Breast epithelium (tissue), 3 donors: ENCODE measurements at regions not wholly inside any gene's neighbourhood (a gene's known extent, or its start where the extent isn't known, plus 50 kb on each side); places are given as distances from the start of the nearest gene placed in this dataset.

Experiments used
- CTCF ChIP-seq, 3 donors: fragments of 450-650 bp; IDR thresholded peaks; one replicate each; pipeline ENCODE4 v1.5.1; 2016 to 2017; ENCODE audit warnings: antibody characterized with exemption in 3 of 3, mild to moderate bottlenecking in 3 of 3, moderate library complexity in 3 of 3
- POLR2A ChIP-seq: fragments of 450-650 bp; IDR thresholded peaks from one replicate; pipeline ENCODE4 v1.6.1; 2016; ENCODE audit warnings: antibody characterized with exemption, mild to moderate bottlenecking, moderate library complexity

DNA sequence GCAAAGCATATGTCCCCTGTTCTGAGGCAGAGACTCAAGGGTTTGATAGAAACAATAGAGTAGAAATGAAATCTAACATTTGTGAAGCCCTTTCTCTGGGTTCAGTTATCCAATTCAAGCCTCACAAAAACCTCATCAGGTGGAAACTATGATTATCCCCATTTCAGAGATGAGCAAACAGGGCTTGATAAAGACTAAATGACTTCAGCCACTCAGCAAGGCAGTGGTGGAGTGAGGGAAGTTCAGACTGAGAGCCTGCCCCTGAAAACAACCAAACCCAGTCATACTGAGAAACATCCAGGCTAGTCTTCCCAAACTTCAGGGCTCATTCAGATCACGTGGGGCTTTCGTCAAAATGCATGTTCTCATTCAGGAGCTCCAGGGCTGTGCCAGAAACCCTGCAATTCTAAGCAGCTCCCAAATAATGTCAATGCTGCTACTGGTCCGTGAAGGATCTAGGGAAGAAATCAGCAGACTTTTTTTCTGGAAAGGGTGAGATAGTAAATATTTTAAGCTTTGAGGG is 109.6 kb upstream of the KIT start:
- TF ChIP-seq POLR2A (no peak), CTCF (IDR thresholded peaks at IDR 0.05) (no peak)
